B cell (primary cell): ENCODE measurements at regions not wholly inside any gene's neighbourhood (a gene's known extent, or its start where the extent isn't known, plus 50 kb on each side); places are given as distances from the start of the nearest gene placed in this dataset.

Experiments
- ATAC-seq: fragments of 200-7000 bp; cut with Tn5 transposase; one replicate; pipeline ENCODE4 v1.10.0; 2021; ENCODE audit warnings: low read depth, mild to moderate bottlenecking, moderate number of reproducible peaks, moderate library complexity
- CTCF ChIA-PET: fragments of 350-600 bp; sonication (Branson Sonifier 250); formaldehyde crosslinking; loops from one replicate; lab custom pipeline; 2021; ENCODE audit warnings: antibody characterized with exemption, inconsistent platforms; lab: Charles Lee
- POLR2A ChIA-PET: fragments of 350-600 bp; sonication (Branson Sonifier 250); formaldehyde crosslinking; loops from one replicate; lab custom pipeline; 2021; ENCODE audit warnings: antibody characterized with exemption; lab: Charles Lee
- DNase-seq: peaks from one replicate; pipeline ENCODE4 v3.0.0; 2013
- H2AFZ ChIP-seq: 2 replicates; pipeline ENCODE4 v1.6.1; 2012; ENCODE audit warnings: mild to moderate bottlenecking, low read depth, low read length; ENCODE audit not compliant: insufficient read depth, poor library complexity, severe bottlenecking
- H3K27ac ChIP-seq, 2 donors: 1 replicate in 1 of 2; 2 replicates in 1 of 2; pipeline ENCODE4 v1.5.1; 2012 to 2013; ENCODE audit warnings: low read length in 2 of 2, mild to moderate bottlenecking in 2 of 2, moderate library complexity in 1 of 2
- H3K27me3 ChIP-seq, 4 experiments: fragments of 200-600 bp in 1 of 4; sonication (generic) in 1 of 4; replicated peaks in 1 of 4; 1 replicate in 2 of 4; 2 replicates in 2 of 4; pipeline versions ENCODE4 v1.6.1 to v1.7.0; 2013 to 2016; ENCODE audit warnings: low read length in 3 of 4, mild to moderate bottlenecking in 2 of 4, mixed read lengths in 1 of 4, moderate library complexity in 1 of 4; ENCODE audit not compliant: insufficient read depth in 4 of 4, control insufficient read depth in 3 of 4; ENCODE audit errors: control extremely low read depth in 1 of 4
- H3K36me3 ChIP-seq, 2 experiments: replicated peaks in 1 of 2; 1 replicate in 1 of 2; 2 replicates in 1 of 2; pipeline versions ENCODE4 v1.6.1 to v1.7.1; 2013; ENCODE audit warnings: low read length in 1 of 2; ENCODE audit not compliant: insufficient read depth in 2 of 2, control insufficient read depth in 1 of 2; ENCODE audit errors: control extremely low read depth in 1 of 2, extremely low read depth in 1 of 2
- H3K4me1 ChIP-seq, 2 donors: fragments of 200-600 bp in 1 of 2; sonication (generic) in 1 of 2; 1 replicate in 1 of 2; 2 replicates in 1 of 2; pipeline versions ENCODE4 v1.5.1 to v1.6.1; 2013 to 2017; ENCODE audit warnings: low read length in 2 of 2; ENCODE audit not compliant: control insufficient read depth in 2 of 2, insufficient read depth in 2 of 2
- H3K4me2 ChIP-seq: replicated peaks from 2 replicates; pipeline ENCODE3; 2012; ENCODE audit warnings: mild to moderate bottlenecking, low read depth, low read length; ENCODE audit not compliant: poor library complexity, severe bottlenecking
- H3K4me3 ChIP-seq, 5 experiments: fragments of 200-600 bp in 1 of 5; sonication (generic) in 1 of 5; 1 replicate in 3 of 5; 2 replicates in 2 of 5; pipeline versions ENCODE4 v1.5.1 to v1.7.0; 2011 to 2016; ENCODE audit warnings: low read length in 4 of 5, mild to moderate bottlenecking in 4 of 5, low read depth in 2 of 5, control low read depth in 1 of 5, moderate library complexity in 1 of 5; ENCODE audit not compliant: insufficient read depth in 1 of 5; ENCODE audit errors: control extremely low read depth in 1 of 5, extremely low read depth in 1 of 5
- H3K79me2 ChIP-seq: fragments of 200-600 bp; sonication (generic); one replicate; pipeline ENCODE4 v1.6.0; 2016; ENCODE audit warnings: low read length; ENCODE audit not compliant: control insufficient read depth, insufficient read depth
- H3K9ac ChIP-seq: fragments of 200-600 bp; sonication (generic); 2 replicates; pipeline ENCODE4 v1.6.1; 2017; ENCODE audit warnings: mild to moderate bottlenecking, low read length, moderate library complexity
- H3K9me3 ChIP-seq, 3 donors: one replicate each; pipeline versions ENCODE4 v1.6.1 to v1.7.1; 2013; ENCODE audit warnings: low read length in 2 of 3; ENCODE audit not compliant: control insufficient read depth in 2 of 3, insufficient read depth in 1 of 3; ENCODE audit errors: control extremely low read depth in 1 of 3
- H4K20me1 ChIP-seq: 2 replicates; pipeline ENCODE4 v1.6.0; 2012; ENCODE audit warnings: mild to moderate bottlenecking, low read length; ENCODE audit not compliant: insufficient read depth, control insufficient read depth, poor library complexity, severe bottlenecking
- H3K27ac Mint-ChIP-seq: one replicate; pipeline ENCODE4 v1.8.0; 2021; ENCODE audit warnings: mixed read lengths
- H3K27me3 Mint-ChIP-seq: one replicate; pipeline ENCODE4 v1.8.0; 2021; ENCODE audit warnings: mixed read lengths
- H3K4me1 Mint-ChIP-seq: one replicate; pipeline ENCODE4 v1.8.0; 2021; ENCODE audit warnings: mixed read lengths
- H3K4me3 Mint-ChIP-seq: one replicate; pipeline ENCODE4 v1.8.0; 2021; ENCODE audit warnings: mixed read lengths
- H3K9me3 Mint-ChIP-seq: one replicate; pipeline ENCODE4 v1.8.0; 2022; ENCODE audit warnings: mixed read lengths; ENCODE audit not compliant: insufficient read depth
- CTCF ChIP-seq: fragments of 200-600 bp; IDR thresholded peaks from one replicate; pipeline ENCODE4 v1.8.0; 2022; ENCODE audit warnings: antibody characterized with exemption, mild to moderate bottlenecking
- EZH2 ChIP-seq: IDR thresholded peaks from 2 replicates; pipeline ENCODE4 v1.6.1; 2012; ENCODE audit warnings: borderline replicate concordance, low read depth, mild to moderate bottlenecking, moderate library complexity, low read length; ENCODE audit not compliant: insufficient read depth, poor library complexity, severe bottlenecking
- WGBS: methylation state at CpG from one replicate; pipeline ENCODE4 v1.1.5; 2013; ENCODE audit warnings: missing lambda C conversion rate; ENCODE audit not compliant: insufficient coverage; 5-methylcytosine and 5-hydroxymethylcytosine counted together
- intact Hi-C: fragments of 100-400 bp; cut with micrococcal nuclease; formaldehyde crosslinking; loops from one replicate; pipeline ENCODE4 v1.10.0; 2022

GRCh38 chr6:23006656-23007055, 437.3 kb downstream of the HDGFL1 start:
- TF ChIP-seq EZH2 (no peak), CTCF (no peak)
- H3K9ac ChIP-seq = no peak overlapping the region
- H3K4me1 ChIP-seq = no peaks in the 10 kb centered on the region
- H3K36me3 ChIP-seq = no peaks in the 10 kb centered on the region
- H3K27me3 Mint-ChIP-seq = no peaks in the 10 kb centered on the region
- DNase-seq (no peak), ATAC-seq (no peak)
- no peaks in the 10 kb centered on the region for H4K20me1 ChIP-seq
- H3K27ac Mint-ChIP-seq = no peak overlapping the region
- no peak overlapping the region for H3K4me3 ChIP-seq
- no peaks in the 10 kb centered on the region for H3K27me3 ChIP-seq
- H3K9me3 Mint-ChIP-seq = peaks cover 5% of the 10 kb centered on the region
- H3K4me1 Mint-ChIP-seq = no peaks in the 10 kb centered on the region
- ChIA-PET POLR2A (no interaction called here), CTCF (no interaction called here)
- no peak overlapping the region for H3K4me2 ChIP-seq
- no peaks in the 10 kb centered on the region for H3K9me3 ChIP-seq
- H3K4me3 Mint-ChIP-seq = no peak overlapping the region
- no peak overlapping the region for H3K27ac ChIP-seq
- no peaks in the 10 kb centered on the region for H3K79me2 ChIP-seq
- H2AFZ ChIP-seq = no peak overlapping the region
- no CpG with 5 or more reads among the region's 1 CpG for WGBS
- intact Hi-C loops = no loop called here

GRCh38 chr6:23011615-23012014, 442.2 kb downstream of the HDGFL1 start:
- ATAC-seq (no peak), DNase-seq (no peak)
- Mint-ChIP-seq H3K4me1 (no peaks in the 10 kb centered on the region), H3K9me3 (peaks cover 2% of the 10 kb centered on the region), H3K27ac (no peak overlapping the region), H3K27me3 (no peaks in the 10 kb centered on the region), H3K4me3 (no peak overlapping the region)
- no peak overlapping the region for H3K4me3 ChIP-seq
- H3K9me3 ChIP-seq = no peaks in the 10 kb centered on the region
- ChIA-PET POLR2A (no interaction called here), CTCF (no interaction called here)
- H3K4me1 ChIP-seq = no peaks in the 10 kb centered on the region
- no peaks in the 10 kb centered on the region for H3K36me3 ChIP-seq
- no peak overlapping the region for H2AFZ ChIP-seq
- H3K27me3 ChIP-seq = no peaks in the 10 kb centered on the region
- no peak overlapping the region for H3K27ac ChIP-seq
- H4K20me1 ChIP-seq = no peaks in the 10 kb centered on the region
- TF ChIP-seq CTCF = no peak
- no peak for TF ChIP-seq EZH2
- no peaks in the 10 kb centered on the region for H3K79me2 ChIP-seq
- intact Hi-C loops = no loop called here
- H3K9ac ChIP-seq = no peak overlapping the region
- H3K4me2 ChIP-seq = no peak overlapping the region
